ENCODE measurements at regions not wholly inside any gene's neighbourhood (a gene's known extent, or its start where the extent isn't known, plus 50 kb on each side); places are given as distances from the start of the nearest gene placed in this dataset.

DNA sequence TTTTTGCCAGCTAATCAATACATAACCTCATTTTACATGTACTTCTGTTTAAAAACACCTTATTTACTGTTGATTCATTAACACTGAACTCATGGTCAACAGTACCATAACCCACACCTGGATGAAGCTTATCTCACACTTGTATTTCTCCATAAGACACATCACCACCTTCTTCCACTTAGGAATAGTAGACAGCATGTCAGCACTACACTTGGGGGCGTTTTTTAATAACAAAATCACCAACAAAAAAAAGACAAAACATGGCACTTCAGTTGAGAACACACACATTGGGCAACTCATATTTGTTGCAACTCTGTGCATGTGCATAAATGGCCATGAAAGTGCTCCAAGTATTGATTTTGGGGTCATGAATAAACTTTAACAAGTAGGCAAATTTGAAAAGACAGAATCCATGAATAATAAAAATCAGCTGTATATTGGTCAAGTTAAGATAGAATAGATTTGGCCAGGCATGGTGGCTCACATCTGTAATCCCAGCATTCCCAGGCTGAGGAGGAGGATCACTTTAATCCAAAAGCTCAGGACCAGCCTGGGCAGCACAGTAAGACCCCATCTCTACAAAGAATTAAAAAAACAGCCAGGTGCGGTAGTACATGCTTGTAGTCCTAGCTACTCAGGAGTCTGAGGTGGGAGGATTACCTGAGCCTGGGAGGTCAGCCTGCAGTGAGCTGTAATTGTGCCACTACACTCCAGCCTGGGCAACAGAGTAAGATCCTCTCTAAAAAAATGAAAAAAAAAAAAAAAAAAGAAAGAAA lies 84.4 kb upstream of the SRD5A2 start:
- TF ChIP-seq, protein P1, sequence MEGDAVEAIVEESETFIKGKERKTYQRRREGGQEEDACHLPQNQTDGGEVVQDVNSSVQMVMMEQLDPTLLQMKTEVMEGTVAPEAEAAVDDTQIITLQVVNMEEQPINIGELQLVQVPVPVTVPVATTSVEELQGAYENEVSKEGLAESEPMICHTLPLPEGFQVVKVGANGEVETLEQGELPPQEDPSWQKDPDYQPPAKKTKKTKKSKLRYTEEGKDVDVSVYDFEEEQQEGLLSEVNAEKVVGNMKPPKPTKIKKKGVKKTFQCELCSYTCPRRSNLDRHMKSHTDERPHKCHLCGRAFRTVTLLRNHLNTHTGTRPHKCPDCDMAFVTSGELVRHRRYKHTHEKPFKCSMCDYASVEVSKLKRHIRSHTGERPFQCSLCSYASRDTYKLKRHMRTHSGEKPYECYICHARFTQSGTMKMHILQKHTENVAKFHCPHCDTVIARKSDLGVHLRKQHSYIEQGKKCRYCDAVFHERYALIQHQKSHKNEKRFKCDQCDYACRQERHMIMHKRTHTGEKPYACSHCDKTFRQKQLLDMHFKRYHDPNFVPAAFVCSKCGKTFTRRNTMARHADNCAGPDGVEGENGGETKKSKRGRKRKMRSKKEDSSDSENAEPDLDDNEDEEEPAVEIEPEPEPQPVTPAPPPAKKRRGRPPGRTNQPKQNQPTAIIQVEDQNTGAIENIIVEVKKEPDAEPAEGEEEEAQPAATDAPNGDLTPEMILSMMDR (IDR thresholded peaks at IDR 0.05), result no peak
- TF ChIP-seq POLR2AphosphoS5 (IDR thresholded peaks at IDR 0.05), result no peak
- no peak for TF ChIP-seq EP300 (IDR thresholded peaks at IDR 0.05)
